ENCODE measurements at regions not wholly inside any gene's neighbourhood (a gene's known extent, or its start where the extent isn't known, plus 50 kb on each side); places are given as distances from the start of the nearest gene placed in this dataset.
"Not testable (repeated sequence)": the region's sequence is repeated elsewhere in the genome, so short reads cannot be mapped to it uniquely, and the experiment has no call there.

GRCh38 chr16:72645538-72645937, 402.4 kb downstream of the ZFHX3 start:
- Histone ChIP-seq H3K27me3 (no peaks in the 10 kb centered on the region), H3K4me3 (no peak overlapping the region), H3K36me3 (no peaks in the 10 kb centered on the region), H3K27ac (no peak overlapping the region), H3K4me1 (no peaks in the 10 kb centered on the region), H3K9me3 (peaks cover 0 to 10% (median 0%) of the 10 kb centered on the region in 3 donors)
- DNase-seq: no peak
- TF ChIP-seq, protein P1, sequence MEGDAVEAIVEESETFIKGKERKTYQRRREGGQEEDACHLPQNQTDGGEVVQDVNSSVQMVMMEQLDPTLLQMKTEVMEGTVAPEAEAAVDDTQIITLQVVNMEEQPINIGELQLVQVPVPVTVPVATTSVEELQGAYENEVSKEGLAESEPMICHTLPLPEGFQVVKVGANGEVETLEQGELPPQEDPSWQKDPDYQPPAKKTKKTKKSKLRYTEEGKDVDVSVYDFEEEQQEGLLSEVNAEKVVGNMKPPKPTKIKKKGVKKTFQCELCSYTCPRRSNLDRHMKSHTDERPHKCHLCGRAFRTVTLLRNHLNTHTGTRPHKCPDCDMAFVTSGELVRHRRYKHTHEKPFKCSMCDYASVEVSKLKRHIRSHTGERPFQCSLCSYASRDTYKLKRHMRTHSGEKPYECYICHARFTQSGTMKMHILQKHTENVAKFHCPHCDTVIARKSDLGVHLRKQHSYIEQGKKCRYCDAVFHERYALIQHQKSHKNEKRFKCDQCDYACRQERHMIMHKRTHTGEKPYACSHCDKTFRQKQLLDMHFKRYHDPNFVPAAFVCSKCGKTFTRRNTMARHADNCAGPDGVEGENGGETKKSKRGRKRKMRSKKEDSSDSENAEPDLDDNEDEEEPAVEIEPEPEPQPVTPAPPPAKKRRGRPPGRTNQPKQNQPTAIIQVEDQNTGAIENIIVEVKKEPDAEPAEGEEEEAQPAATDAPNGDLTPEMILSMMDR (IDR thresholded peaks at IDR 0.05): no peak
- intact Hi-C loops (cut with DNase I; ENCODE audit: low total_unique reads): no loop called here

- Histone ChIP-seq H3K4me3 (no peak overlapping the region), H3K27me3 (no peaks in the 10 kb centered on the region), H3K9me3 (peaks cover 0 to 11% (median under 1%) of the 10 kb centered on the region in 3 donors), H3K36me3 (no peaks in the 10 kb centered on the region), H3K4me1 (no peaks in the 10 kb centered on the region), H3K27ac (no peak overlapping the region)
- TF ChIP-seq, protein P1 (IDR thresholded peaks at IDR 0.05): no peak
- DNase-seq: no peak
- intact Hi-C loops (cut with DNase I; ENCODE audit: low total_unique reads): no loop called here
These were observed 403.0 kb downstream of the ZFHX3 start for GRCh38 chr16:72644911-72645310.

DNA sequence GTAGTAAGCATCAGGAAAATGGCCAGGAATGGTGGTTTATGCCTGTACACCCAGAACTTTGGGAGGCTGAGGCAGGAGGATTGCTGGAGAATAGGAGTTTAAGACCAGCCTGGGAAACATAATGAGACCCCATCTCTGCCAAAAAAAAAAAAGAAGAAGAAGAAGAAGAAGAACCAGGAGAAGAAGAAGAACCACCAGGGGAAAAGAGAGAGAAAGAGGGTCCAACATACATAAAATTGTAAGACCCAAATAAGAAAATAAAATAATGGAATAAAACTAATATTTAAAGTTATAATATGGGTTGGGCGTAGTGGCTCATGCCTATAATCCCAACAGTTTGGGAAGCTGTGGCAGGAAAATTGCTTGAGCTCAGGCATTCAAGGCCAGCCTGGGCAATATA, 408.4 kb downstream of the ZFHX3 start:
- DNase-seq: no peak
- H3K27ac ChIP-seq: no peak overlapping the region
- H3K27me3 ChIP-seq: no peaks in the 10 kb centered on the region
- no peak overlapping the region for H3K4me3 ChIP-seq
- H3K9me3 ChIP-seq: peaks cover 0 to 23% (median 8%) of the 10 kb centered on the region in 3 donors
- H3K4me1 ChIP-seq: no peaks in the 10 kb centered on the region
- intact Hi-C loops (cut with DNase I; ENCODE audit: low total_unique reads): no loop called here
- TF ChIP-seq, protein P1 (IDR thresholded peaks at IDR 0.05): no peak
- no peaks in the 10 kb centered on the region for H3K36me3 ChIP-seq

DNA sequence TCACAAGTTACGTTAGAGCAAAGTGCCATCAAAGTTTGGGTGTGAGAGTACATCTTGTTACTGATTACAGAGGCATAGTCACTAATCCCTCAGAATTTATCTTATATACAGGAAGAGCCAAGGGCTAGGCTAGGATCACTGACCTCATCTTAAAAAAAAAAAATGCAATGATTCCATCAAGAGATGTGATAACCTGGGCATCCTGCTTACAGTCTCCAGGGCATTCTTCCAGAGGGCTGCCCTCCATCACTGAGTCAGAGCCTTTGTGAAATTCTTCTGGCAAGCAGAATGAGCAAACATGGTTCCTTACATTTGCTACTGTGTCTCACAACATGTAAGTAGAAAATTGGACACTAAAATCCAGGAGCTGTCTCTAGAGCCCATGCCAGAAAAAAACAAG, 410.6 kb downstream of the ZFHX3 start:
- Histone ChIP-seq H3K27ac (no peak overlapping the region), H3K36me3 (no peaks in the 10 kb centered on the region), H3K27me3 (no peaks in the 10 kb centered on the region), H3K9me3 (peaks cover 0 to 23% (median 8%) of the 10 kb centered on the region in 3 donors), H3K4me1 (no peaks in the 10 kb centered on the region), H3K4me3 (no peak overlapping the region)
- TF ChIP-seq, protein P1 (IDR thresholded peaks at IDR 0.05): no peak
- no peak for DNase-seq
- intact Hi-C loops (cut with DNase I; ENCODE audit: low total_unique reads): no loop called here

DNA sequence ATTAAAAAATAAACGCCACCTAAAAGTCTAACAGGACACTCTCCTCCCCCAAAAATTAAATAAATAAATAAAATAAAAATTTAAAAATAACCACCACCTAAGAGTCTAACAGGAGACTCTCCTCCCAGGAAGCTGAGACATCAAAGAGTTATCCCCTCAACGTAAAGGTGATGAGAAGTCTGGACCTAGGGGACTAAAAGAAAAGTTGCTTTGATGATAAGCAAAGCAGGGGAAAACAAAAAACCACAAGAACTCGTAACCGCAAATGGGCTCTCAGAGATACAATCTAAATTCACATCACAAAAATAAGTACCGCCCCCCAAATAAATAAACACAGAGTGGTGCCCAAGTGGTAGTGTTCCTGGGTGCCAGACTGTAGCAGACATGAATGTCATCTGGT, 412.2 kb downstream of the ZFHX3 start:
- Histone ChIP-seq H3K9me3 (peaks cover 0 to 13% (median 8%) of the 10 kb centered on the region in 3 donors), H3K27ac (no peak overlapping the region), H3K4me1 (no peaks in the 10 kb centered on the region), H3K27me3 (no peaks in the 10 kb centered on the region), H3K36me3 (no peaks in the 10 kb centered on the region), H3K4me3 (no peak overlapping the region)
- TF ChIP-seq, protein P1 (IDR thresholded peaks at IDR 0.05): no peak
- no peak for DNase-seq
- intact Hi-C loops (cut with DNase I; ENCODE audit: low total_unique reads): no loop called here

GRCh38 chr16:72635104-72635503, 412.8 kb downstream of the ZFHX3 start:
- TF ChIP-seq, protein P1 (IDR thresholded peaks at IDR 0.05): no peak
- H3K27me3 ChIP-seq: no peaks in the 10 kb centered on the region

GRCh38 chr16:72627182-72627896, 420.6 kb downstream of the ZFHX3 start:
- H3K27me3 ChIP-seq; intact Hi-C loops (cut with DNase I; ENCODE audit: low total_unique reads); H3K36me3 ChIP-seq; H3K4me3 ChIP-seq; DNase-seq; H3K4me1 ChIP-seq; H3K9me3 ChIP-seq; H3K27ac ChIP-seq: not testable (repeated sequence)

More at GRCh38 chr16:72635104-72635503, 412.8 kb downstream of the ZFHX3 start:
- no peak for DNase-seq
- Histone ChIP-seq H3K4me3 (no peak overlapping the region), H3K9me3 (peaks cover 0 to 13% (median 8%) of the 10 kb centered on the region in 3 donors), H3K4me1 (no peaks in the 10 kb centered on the region), H3K27ac (no peak overlapping the region), H3K36me3 (no peaks in the 10 kb centered on the region)
- intact Hi-C loops (cut with DNase I; ENCODE audit: low total_unique reads): no loop called here

All from tibial artery (tissue), 4 donors.